ENCODE measurements at regions not wholly inside any gene's neighbourhood (a gene's known extent, or its start where the extent isn't known, plus 50 kb on each side); places are given as distances from the start of the nearest gene placed in this dataset.
"Not testable (repeated sequence)": the region's sequence is repeated elsewhere in the genome, so short reads cannot be mapped to it uniquely, and the experiment has no call there.

GRCh38 chr5:1638658-1639400 is 115.1 kb upstream of the LPCAT1 start:
- intact Hi-C loops (cut with micrococcal nuclease): no loop called here

- intact Hi-C loops (cut with micrococcal nuclease): no loop called here
Observed at GRCh38 chr5:1637639-1638481, 114.1 kb upstream of the LPCAT1 start.

GRCh38 chr5:1636981-1637638 is 113.3 kb upstream of the LPCAT1 start:
- intact Hi-C loops (cut with micrococcal nuclease): no loop called here

GRCh38 chr5:1636208-1636770 is 112.5 kb upstream of the LPCAT1 start:
- intact Hi-C loops (cut with micrococcal nuclease): not testable (repeated sequence)

- intact Hi-C loops (cut with micrococcal nuclease): not testable (repeated sequence)
Observed at GRCh38 chr5:1635477-1635876, 111.7 kb upstream of the LPCAT1 start.

GRCh38 chr5:1634337-1634661 is 110.5 kb upstream of the LPCAT1 start:
- intact Hi-C loops (cut with micrococcal nuclease): no loop called here

GRCh38 chr5:1633605-1634336 is 110.0 kb upstream of the LPCAT1 start:
- intact Hi-C loops (cut with micrococcal nuclease): loop anchor here (1.0 to 2.0 kb wide), 3 partner anchors 8 to 288 kb away; partner anchors contain the start of gene CLPTM1L

- intact Hi-C loops (cut with micrococcal nuclease): not testable (repeated sequence)
Observed at GRCh38 chr5:1631004-1631403, 107.2 kb upstream of the LPCAT1 start.

- intact Hi-C loops (cut with micrococcal nuclease): not testable (repeated sequence)
Observed at GRCh38 chr5:1626397-1626796, 102.6 kb upstream of the LPCAT1 start.

- intact Hi-C loops (cut with micrococcal nuclease): not testable (repeated sequence)
Observed at GRCh38 chr5:1619531-1619930, 95.8 kb upstream of the LPCAT1 start.

GRCh38 chr5:1618296-1618865 is 94.6 kb upstream of the LPCAT1 start:
- intact Hi-C loops (cut with micrococcal nuclease): not testable (repeated sequence)

- intact Hi-C loops (cut with micrococcal nuclease): not testable (repeated sequence)
Observed at GRCh38 chr5:1617236-1617755, 93.5 kb upstream of the LPCAT1 start.

- intact Hi-C loops (cut with micrococcal nuclease): not testable (repeated sequence)
Observed at GRCh38 chr5:1613515-1613914, 89.8 kb upstream of the LPCAT1 start.

- intact Hi-C loops (cut with micrococcal nuclease): not testable (repeated sequence)
Observed at GRCh38 chr5:1610526-1610925, 86.8 kb upstream of the LPCAT1 start.

GRCh38 chr5:1609111-1609510 is 85.4 kb upstream of the LPCAT1 start:
- intact Hi-C loops (cut with micrococcal nuclease): not testable (repeated sequence)

- intact Hi-C loops (cut with micrococcal nuclease): not testable (repeated sequence)
Observed at GRCh38 chr5:1608336-1608735, 84.6 kb upstream of the LPCAT1 start.

GRCh38 chr5:1606951-1607350 is 83.2 kb upstream of the LPCAT1 start:
- intact Hi-C loops (cut with micrococcal nuclease): not testable (repeated sequence)

- intact Hi-C loops (cut with micrococcal nuclease): not testable (repeated sequence)
Observed at GRCh38 chr5:1603916-1604315, 80.2 kb upstream of the LPCAT1 start.

- intact Hi-C loops (cut with micrococcal nuclease): not testable (repeated sequence)
Observed at GRCh38 chr5:1601565-1601964, 77.8 kb upstream of the LPCAT1 start.
